ENCODE measurements at regions not wholly inside any gene's neighbourhood (a gene's known extent, or its start where the extent isn't known, plus 50 kb on each side); places are given as distances from the start of the nearest gene placed in this dataset.

DNA sequence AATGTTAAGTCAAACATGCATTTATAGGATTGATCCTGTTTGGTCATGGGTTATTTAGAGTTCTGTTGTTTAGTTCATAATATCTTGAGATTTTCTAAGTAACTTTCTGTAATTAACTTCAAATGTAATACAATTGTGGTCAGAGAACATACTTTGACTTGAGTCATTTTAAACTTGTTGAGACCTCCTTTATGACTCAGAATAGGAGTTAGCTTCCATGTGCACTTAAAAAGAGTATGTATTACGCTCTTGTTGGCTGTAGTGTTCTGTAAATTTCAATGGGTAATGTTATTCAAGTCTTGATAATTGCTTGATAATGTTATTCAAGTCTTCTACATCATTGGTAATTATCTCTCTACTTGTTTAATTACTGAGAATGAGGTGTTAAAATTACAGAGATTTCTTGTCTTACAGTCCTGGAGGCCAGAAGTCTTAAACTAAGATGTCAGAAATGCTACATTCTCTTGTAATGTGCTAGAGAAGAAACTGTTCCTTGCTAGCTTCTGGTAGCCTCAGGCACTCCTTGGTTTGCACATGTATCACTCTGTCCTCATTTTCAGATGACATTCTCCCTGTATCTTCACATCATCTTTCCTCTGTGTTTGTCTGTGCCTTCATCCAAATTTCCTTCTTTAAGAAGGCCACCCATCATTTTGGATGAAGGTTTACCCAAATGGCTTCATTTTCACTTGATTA, 197.3 kb downstream of the TMTC3 start:
- no peak for DNase-seq (ENCODE audit: low spot score in 2 of 2)

GRCh38 chr12:88339966-88340365, 197.9 kb downstream of the TMTC3 start:
- no peak for TF ChIP-seq POLR2A (IDR thresholded peaks at IDR 0.05)
- TF ChIP-seq, protein P1, sequence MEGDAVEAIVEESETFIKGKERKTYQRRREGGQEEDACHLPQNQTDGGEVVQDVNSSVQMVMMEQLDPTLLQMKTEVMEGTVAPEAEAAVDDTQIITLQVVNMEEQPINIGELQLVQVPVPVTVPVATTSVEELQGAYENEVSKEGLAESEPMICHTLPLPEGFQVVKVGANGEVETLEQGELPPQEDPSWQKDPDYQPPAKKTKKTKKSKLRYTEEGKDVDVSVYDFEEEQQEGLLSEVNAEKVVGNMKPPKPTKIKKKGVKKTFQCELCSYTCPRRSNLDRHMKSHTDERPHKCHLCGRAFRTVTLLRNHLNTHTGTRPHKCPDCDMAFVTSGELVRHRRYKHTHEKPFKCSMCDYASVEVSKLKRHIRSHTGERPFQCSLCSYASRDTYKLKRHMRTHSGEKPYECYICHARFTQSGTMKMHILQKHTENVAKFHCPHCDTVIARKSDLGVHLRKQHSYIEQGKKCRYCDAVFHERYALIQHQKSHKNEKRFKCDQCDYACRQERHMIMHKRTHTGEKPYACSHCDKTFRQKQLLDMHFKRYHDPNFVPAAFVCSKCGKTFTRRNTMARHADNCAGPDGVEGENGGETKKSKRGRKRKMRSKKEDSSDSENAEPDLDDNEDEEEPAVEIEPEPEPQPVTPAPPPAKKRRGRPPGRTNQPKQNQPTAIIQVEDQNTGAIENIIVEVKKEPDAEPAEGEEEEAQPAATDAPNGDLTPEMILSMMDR (IDR thresholded peaks at IDR 0.05): no peak
- WGBS, 2 donors: 42 to 53% methylated on average over 1 of the region's 1 CpG
- intact Hi-C loops (cut with DNase I; ENCODE audit: low total_unique reads): no loop called here
- H3K4me3 ChIP-seq (ENCODE audit: low read depth, poor library complexity, severe bottlenecking): no peak overlapping the region
- DNase-seq (ENCODE audit: low spot score in 2 of 2): no peak

More for the DNA sequence above, 197.3 kb downstream of the TMTC3 start:
- WGBS, 2 donors: 74 to 83% methylated on average over 1 of the region's 1 CpG
- H3K4me3 ChIP-seq (ENCODE audit: low read depth, poor library complexity, severe bottlenecking): no peak overlapping the region
- intact Hi-C loops (cut with DNase I; ENCODE audit: low total_unique reads): no loop called here
- TF ChIP-seq, protein P1 (IDR thresholded peaks at IDR 0.05): no peak
- TF ChIP-seq POLR2A (IDR thresholded peaks at IDR 0.05): no peak

- TF ChIP-seq, protein P1 (IDR thresholded peaks at IDR 0.05): no peak
- no peak for TF ChIP-seq POLR2A (IDR thresholded peaks at IDR 0.05)
- H3K4me3 ChIP-seq (ENCODE audit: low read depth, poor library complexity, severe bottlenecking): no peak overlapping the region
- intact Hi-C loops (cut with DNase I; ENCODE audit: low total_unique reads): no loop called here
- no peak for DNase-seq (ENCODE audit: low spot score in 2 of 2)
Observed at GRCh38 chr12:88342251-88342806, 200.2 kb downstream of the TMTC3 start.

DNA sequence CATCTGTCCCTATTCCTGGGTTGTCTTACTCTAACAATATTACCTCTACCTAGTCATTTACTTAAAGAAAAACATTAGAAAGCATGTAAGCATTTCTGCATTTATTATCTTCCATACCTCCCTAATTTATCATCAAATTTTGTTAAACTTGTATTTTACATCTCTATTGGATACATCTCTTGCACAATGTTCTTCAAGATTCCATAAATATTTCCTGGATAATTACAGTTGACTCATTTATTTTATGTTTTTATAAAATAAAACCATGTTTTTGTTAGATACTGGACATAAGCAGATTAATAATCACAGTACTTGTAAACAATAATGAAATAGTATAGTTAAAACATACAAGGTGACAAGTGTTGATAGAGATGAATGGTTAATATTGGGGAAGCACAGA, 209.0 kb downstream of the TMTC3 start:
- no peak for TF ChIP-seq POLR2A (IDR thresholded peaks at IDR 0.05)
- TF ChIP-seq, protein P1 (IDR thresholded peaks at IDR 0.05): no peak
- no peak overlapping the region for H3K4me3 ChIP-seq (ENCODE audit: low read depth, poor library complexity, severe bottlenecking)
- no peak for DNase-seq (ENCODE audit: low spot score in 2 of 2)
- intact Hi-C loops (cut with DNase I; ENCODE audit: low total_unique reads): no loop called here

GRCh38 chr12:88354691-88355090, 212.6 kb downstream of the TMTC3 start:
- intact Hi-C loops (cut with DNase I; ENCODE audit: low total_unique reads): no loop called here
- no peak overlapping the region for H3K4me3 ChIP-seq (ENCODE audit: low read depth, poor library complexity, severe bottlenecking)
- 73 to 77% methylated on average over 4 of the region's 4 CpGs for WGBS, 2 donors
- no peak for DNase-seq (ENCODE audit: low spot score in 2 of 2)
- TF ChIP-seq, protein P1 (IDR thresholded peaks at IDR 0.05): no peak
- no peak for TF ChIP-seq POLR2A (IDR thresholded peaks at IDR 0.05)

DNA sequence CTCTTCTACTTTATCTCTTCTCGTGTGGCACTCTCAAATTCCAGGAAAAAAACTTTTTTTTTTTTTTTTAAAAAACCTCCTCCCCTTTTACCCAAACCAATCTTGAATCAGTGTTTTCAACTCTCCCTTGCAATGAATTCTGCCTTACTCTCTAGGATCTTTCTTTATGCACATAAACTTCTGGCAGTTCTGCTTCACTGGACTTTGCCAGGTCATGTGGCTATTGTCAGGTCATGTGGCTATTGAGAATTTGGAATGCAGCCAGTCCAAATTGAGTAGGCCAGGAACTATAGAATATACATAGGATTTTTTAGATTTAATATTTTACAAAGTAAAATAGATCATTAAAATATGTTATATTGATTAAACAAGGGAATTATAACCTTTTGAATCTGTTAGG, 218.2 kb downstream of the TMTC3 start:
- no peak for DNase-seq (ENCODE audit: low spot score in 2 of 2)
- no peak overlapping the region for H3K4me3 ChIP-seq (ENCODE audit: low read depth, poor library complexity, severe bottlenecking)
- intact Hi-C loops (cut with DNase I; ENCODE audit: low total_unique reads): no loop called here
- 70 to 81% methylated on average over 1 of the region's 1 CpG for WGBS, 2 donors
- no peak for TF ChIP-seq POLR2A (IDR thresholded peaks at IDR 0.05)
- TF ChIP-seq, protein P1 (IDR thresholded peaks at IDR 0.05): no peak

All from lower leg skin (tissue), 4 donors.